Psoas muscle (tissue), 7 donors: ENCODE measurements at regions not wholly inside any gene's neighbourhood (a gene's known extent, or its start where the extent isn't known, plus 50 kb on each side); places are given as distances from the start of the nearest gene placed in this dataset.
A peak's percentile ranks its signal among the peaks of the same experiment; 100 is the strongest.
"Not testable (repeated sequence)": the region's sequence is repeated elsewhere in the genome, so short reads cannot be mapped to it uniquely, and the experiment has no call there.

Experiments used
- ATAC-seq, 4 donors: fragments of 200-7000 bp; cut with Tn5 transposase; one replicate each; pipeline ENCODE4 v1.9.1; 2020; ENCODE audit warnings: moderate library complexity in 3 of 4, mild to moderate bottlenecking in 2 of 4
- DNase-seq, 2 donors: peaks; one replicate each; pipeline ENCODE4 v3.0.0-alpha.2; 2020
- H3K27ac ChIP-seq: fragments of 200-600 bp; one replicate; pipeline ENCODE4 v1.8.0; 2022
- H3K27me3 ChIP-seq, 3 donors: fragments of 200-600 bp in 1 of 3; one replicate each; pipeline versions ENCODE4 v1.6.1 to v1.8.0; 2013 to 2022; ENCODE audit warnings: low read length in 2 of 3, mild to moderate bottlenecking in 2 of 3, moderate library complexity in 1 of 3; ENCODE audit not compliant: insufficient read depth in 3 of 3
- H3K36me3 ChIP-seq, 2 donors: fragments of 200-600 bp in 1 of 2; one replicate each; pipeline versions ENCODE4 v1.6.1 to v1.8.0; 2013 to 2022; ENCODE audit warnings: low read depth in 1 of 2, mild to moderate bottlenecking in 1 of 2, moderate library complexity in 1 of 2; ENCODE audit not compliant: insufficient read depth in 1 of 2
- H3K4me1 ChIP-seq: fragments of 200-600 bp; one replicate; pipeline ENCODE4 v1.8.0; 2022
- H3K4me3 ChIP-seq: fragments of 200-600 bp; one replicate; pipeline ENCODE4 v1.8.0; 2022; ENCODE audit warnings: mild to moderate bottlenecking
- H3K9me3 ChIP-seq: fragments of 200-600 bp; one replicate; pipeline ENCODE4 v1.8.0; 2022
- WGBS, 3 donors: extraction: QIAGEN DNeasy Blood & Tissue Kit; methylation state at CpG; one replicate each; pipeline versions ENCODE4 v1.1.6 to v1.1.7; 2013; 5-methylcytosine and 5-hydroxymethylcytosine counted together
- intact Hi-C, 2 donors: fragments of 100-400 bp; cut with DNase I; formaldehyde crosslinking; loops; one replicate each; pipeline versions ENCODE4 v1.11.0 to v1.14.2; 2022
- TF ChIP-seq, protein P1 (sequence below): fragments of 200-600 bp; IDR thresholded peaks from one replicate; pipeline ENCODE4 v1.8.0; 2022; ENCODE audit warnings: antibody characterized with exemption
- donor health status: healthy with polysubstance abuse.
- donor health status: DM: no; HTN: no; CAD: no; lungs with moderate emphysema.
- donor health status: Bipolar disorder and iron deficiency.
- donor health status: healthy.
- donor health status: DM: yes; HTN: yes; CAD: no.
- donor health status: DM: no; HTN: no; CAD: no.
- donor health status: DM: yes; HTN: yes; CAD: no.

DNA sequence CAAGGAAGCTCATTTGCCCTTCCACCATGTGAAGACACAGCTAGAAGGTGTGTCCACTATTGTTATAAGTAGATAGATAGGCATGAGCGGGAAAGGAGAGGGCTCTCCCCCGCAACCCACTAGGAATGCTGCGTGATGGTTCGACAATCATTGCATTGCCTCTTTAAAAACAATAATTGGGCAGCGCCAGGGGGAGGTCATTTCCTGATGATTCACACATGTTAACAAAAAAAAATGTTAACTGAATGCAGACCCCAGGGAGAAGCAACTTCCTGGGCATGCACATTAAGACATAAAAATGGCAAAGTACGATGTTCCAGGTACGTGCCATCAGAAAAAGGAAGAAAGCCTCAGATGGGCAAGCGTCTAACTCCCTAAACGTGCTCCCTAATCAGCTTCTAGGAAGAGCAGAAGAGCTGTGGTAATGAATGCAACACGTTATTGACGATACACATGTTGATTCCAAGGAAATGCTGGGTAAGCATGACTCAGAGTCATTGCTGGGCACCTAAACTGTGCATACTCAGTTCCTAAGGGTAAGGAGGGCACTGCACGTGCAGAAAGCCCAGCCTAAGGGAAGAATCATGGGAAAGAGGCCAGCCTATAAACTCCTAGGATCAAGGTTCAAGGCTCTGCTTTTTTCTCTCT is 113.7 kb downstream of the FAM217A start:
- no peaks in the 10 kb centered on the region for H3K4me1 ChIP-seq
- no peak overlapping the region for H3K4me3 ChIP-seq
- DNase-seq, result no peak
- H3K36me3 ChIP-seq, result no peaks in the 10 kb centered on the region
- TF ChIP-seq, protein P1, sequence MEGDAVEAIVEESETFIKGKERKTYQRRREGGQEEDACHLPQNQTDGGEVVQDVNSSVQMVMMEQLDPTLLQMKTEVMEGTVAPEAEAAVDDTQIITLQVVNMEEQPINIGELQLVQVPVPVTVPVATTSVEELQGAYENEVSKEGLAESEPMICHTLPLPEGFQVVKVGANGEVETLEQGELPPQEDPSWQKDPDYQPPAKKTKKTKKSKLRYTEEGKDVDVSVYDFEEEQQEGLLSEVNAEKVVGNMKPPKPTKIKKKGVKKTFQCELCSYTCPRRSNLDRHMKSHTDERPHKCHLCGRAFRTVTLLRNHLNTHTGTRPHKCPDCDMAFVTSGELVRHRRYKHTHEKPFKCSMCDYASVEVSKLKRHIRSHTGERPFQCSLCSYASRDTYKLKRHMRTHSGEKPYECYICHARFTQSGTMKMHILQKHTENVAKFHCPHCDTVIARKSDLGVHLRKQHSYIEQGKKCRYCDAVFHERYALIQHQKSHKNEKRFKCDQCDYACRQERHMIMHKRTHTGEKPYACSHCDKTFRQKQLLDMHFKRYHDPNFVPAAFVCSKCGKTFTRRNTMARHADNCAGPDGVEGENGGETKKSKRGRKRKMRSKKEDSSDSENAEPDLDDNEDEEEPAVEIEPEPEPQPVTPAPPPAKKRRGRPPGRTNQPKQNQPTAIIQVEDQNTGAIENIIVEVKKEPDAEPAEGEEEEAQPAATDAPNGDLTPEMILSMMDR, result no peak
- intact Hi-C loops, result no loop called here
- H3K27me3 ChIP-seq, result no peaks in the 10 kb centered on the region
- no peaks in the 10 kb centered on the region for H3K9me3 ChIP-seq
- no peak overlapping the region for H3K27ac ChIP-seq
- WGBS, 3 donors, result 75 to 82% (median 81%) methylated on average over 12 of the region's 12 CpGs
- no peak for ATAC-seq

DNA sequence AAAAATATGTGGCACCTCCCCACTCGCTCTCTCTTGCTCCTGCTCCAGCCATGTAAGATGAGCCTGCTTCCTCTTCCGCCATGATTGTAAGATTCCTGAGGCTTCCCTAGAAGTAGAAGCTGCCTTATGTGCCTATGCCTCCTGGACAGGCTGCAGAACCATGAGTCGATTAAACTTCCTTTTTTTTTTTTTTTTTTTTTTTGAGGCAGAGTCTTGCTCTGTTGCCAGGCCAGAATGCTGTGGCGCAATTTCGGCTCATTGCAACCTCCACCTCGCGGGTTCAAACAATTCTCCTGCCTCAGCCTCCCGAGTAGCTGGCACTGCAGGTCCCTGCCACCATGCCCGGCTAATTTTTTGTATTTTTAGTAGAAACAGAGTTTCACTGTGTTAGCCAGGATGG is 112.5 kb downstream of the FAM217A start:
- intact Hi-C loops, result no loop called here
- TF ChIP-seq, protein P1, result no peak
- Histone ChIP-seq H3K27me3 (no peaks in the 10 kb centered on the region), H3K4me3 (no peak overlapping the region), H3K4me1 (no peaks in the 10 kb centered on the region), H3K36me3 (no peaks in the 10 kb centered on the region), H3K27ac (no peak overlapping the region), H3K9me3 (no peaks in the 10 kb centered on the region)
- ATAC-seq (no peak), DNase-seq (no peak)
- 85 to 96% (median 89%) methylated on average over 9 of the region's 9 CpGs for WGBS, 3 donors

DNA sequence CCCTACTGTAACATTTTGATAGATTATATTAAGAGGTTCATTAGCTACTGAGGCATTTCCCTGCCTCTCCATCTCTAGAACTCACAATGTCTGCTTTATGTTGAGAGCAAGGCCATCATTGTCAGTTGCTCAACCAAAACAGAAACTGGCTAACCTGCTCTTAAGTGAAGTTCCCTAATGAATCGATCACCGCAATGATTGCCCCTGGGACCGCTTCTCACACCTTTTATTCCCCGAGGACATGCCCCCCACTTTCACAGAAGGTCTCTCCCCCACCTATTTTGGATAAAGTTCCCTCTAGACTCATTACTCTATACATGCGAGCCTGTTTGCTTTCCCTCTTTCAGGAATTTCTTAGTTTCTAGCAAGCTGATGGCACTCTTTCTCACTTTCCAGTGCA is 108.8 kb downstream of the FAM217A start:
- Histone ChIP-seq H3K27me3 (no peaks in the 10 kb centered on the region), H3K27ac (no peak overlapping the region), H3K36me3 (no peaks in the 10 kb centered on the region), H3K4me1 (no peaks in the 10 kb centered on the region), H3K9me3 (no peaks in the 10 kb centered on the region), H3K4me3 (no peak overlapping the region)
- intact Hi-C loops, result no loop called here
- WGBS, 3 donors, result 95 to 99% (median 96%) methylated on average over 5 of the region's 5 CpGs
- DNase-seq (no peak), ATAC-seq (no peak)
- TF ChIP-seq, protein P1, result no peak

- intact Hi-C loops, H3K4me1 ChIP-seq, DNase-seq, ATAC-seq, H3K36me3 ChIP-seq, H3K4me3 ChIP-seq, H3K9me3 ChIP-seq, H3K27me3 ChIP-seq, H3K27ac ChIP-seq: not testable (repeated sequence)
- 86 to 89% (median 87%) methylated on average over 3 of the region's 3 CpGs for WGBS, 3 donors
These were observed 105.8 kb downstream of the FAM217A start for GRCh38 chr6:3973152-3973551.

DNA sequence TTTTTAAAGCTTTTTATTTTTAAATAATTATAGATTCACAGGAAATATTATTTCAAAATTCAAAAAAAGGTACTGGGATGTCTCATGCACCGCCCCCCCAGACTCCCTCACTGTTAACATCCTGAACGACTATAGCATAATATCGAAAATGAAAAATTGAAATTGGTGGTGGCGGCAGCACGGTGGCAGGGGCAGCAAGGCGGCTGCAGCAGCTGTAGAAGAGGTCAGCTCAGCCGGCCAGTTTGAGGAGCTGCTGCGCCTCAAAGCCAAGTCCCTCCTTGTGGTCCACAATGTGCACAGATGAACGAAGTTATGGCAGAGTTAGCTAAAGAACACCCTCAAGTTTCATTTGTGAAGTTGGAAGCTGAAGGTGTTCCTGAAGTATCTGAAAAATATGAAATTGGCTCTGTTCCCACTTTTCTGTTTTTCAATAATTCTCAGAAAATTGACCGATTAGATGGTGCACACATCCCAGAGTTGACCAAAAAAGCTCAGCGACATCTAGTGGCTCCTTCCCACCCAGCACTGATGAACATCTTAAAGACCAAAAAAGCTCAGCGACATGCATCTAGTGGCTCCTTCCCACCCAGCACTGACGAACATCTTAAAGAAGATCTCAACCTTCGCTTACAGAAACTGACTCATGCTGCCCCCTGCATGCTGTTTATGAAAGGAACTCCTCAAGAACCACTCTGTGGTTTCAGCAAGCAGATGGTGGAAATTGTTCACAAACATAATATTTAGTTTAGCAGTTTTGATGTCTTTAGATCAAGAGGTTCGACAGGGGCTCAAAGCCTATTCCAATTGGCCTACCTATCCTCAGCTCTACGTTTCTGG is 100.8 kb downstream of the FAM217A start:
- TF ChIP-seq, protein P1, result peak; percentile 44
- 34 to 46% (median 42%) methylated on average over 16 of the region's 16 CpGs for WGBS, 3 donors

DNA sequence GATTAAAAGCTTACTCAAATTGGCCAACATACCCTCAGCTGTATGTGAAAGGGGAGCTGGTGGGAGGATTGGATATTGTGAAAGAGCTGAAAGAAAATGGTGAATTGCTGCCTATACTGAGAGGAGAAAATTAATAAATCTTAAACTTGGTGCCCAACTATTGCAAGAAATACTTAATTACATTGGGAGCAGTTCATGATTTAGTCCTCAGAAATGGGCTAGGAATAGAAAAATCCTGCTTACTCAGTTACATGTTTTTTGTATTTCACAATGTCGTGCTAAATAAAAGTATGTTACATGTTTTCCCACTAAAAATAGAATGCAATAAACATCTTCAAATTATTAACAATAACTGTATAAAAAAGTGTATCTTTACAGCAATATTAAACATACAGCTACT is 100.0 kb downstream of the FAM217A start:
- 72 to 88% (median 83%) methylated on average over 1 of the region's 1 CpG for WGBS, 3 donors
- intact Hi-C loops, H3K4me1 ChIP-seq: not testable (repeated sequence)

More for the DNA sequence above, 100.8 kb downstream of the FAM217A start:
- H3K36me3 ChIP-seq, result no peaks in the 10 kb centered on the region
- no peaks in the 10 kb centered on the region for H3K4me1 ChIP-seq
- DNase-seq, result peak in 1 of 2 donors; percentile 30
- H3K27me3 ChIP-seq, result no peaks in the 10 kb centered on the region
- ATAC-seq, result peak in 3 of 4 donors; percentile 71 to 78 (median 73)
- intact Hi-C loops, result no loop called here
- no peak overlapping the region for H3K4me3 ChIP-seq
- no peak overlapping the region for H3K27ac ChIP-seq
- H3K9me3 ChIP-seq, result no peaks in the 10 kb centered on the region

More for the DNA sequence above, 100.0 kb downstream of the FAM217A start:
- DNase-seq, H3K27ac ChIP-seq, ATAC-seq, H3K9me3 ChIP-seq, H3K4me3 ChIP-seq, H3K36me3 ChIP-seq, H3K27me3 ChIP-seq: not testable (repeated sequence)
